ENCODE measurements at regions not wholly inside any gene's neighbourhood (a gene's known extent, or its start where the extent isn't known, plus 50 kb on each side); places are given as distances from the start of the nearest gene placed in this dataset.

- DNase-seq (no peak), ATAC-seq (ENCODE audit: insufficient read depth, low FRiP score) (no peak)
- no peak overlapping the region for H3K9ac ChIP-seq (ENCODE audit: insufficient read depth in 1 of 2, low read length in 2 of 2)
- H3K36me3 ChIP-seq (ENCODE audit: control insufficient read depth in 4 of 4, insufficient read depth in 4 of 4, low read length in 4 of 4): no peaks in the 10 kb centered on the region
- H3K27ac ChIP-seq (ENCODE audit: low read depth in 1 of 2, low read length in 1 of 2): no peak overlapping the region
- no peaks in the 10 kb centered on the region for H3K9me3 ChIP-seq (ENCODE audit: control insufficient read depth in 4 of 4, insufficient read depth in 3 of 4, low read length in 3 of 4)
- no peak for TF ChIP-seq CTCF (IDR thresholded peaks at IDR 0.05; ENCODE audit: control extremely low read depth, extremely low read depth)
- peaks cover 0 to 2% (median 0%) of the 10 kb centered on the region in 5 donors for H3K4me1 ChIP-seq (ENCODE audit: control insufficient read depth in 5 of 5, insufficient read depth in 5 of 5, low read length in 5 of 5)
- no peaks in the 10 kb centered on the region for H3K27me3 ChIP-seq (ENCODE audit: control insufficient read depth in 3 of 3, insufficient read depth in 3 of 3, low read length in 2 of 3)
- WGBS, 2 donors: 43 to 73% methylated on average over 5 of the region's 5 CpGs
- H3K4me3 ChIP-seq: no peak overlapping the region
These were observed 67.3 kb upstream of the TNP1 start for GRCh38 chr2:216927163-216927562.

GRCh38 chr2:216925636-216926366, 65.9 kb upstream of the TNP1 start:
- Histone ChIP-seq H3K36me3 (ENCODE audit: control insufficient read depth in 4 of 4, insufficient read depth in 4 of 4, low read length in 4 of 4) (no peaks in the 10 kb centered on the region), H3K9me3 (ENCODE audit: control insufficient read depth in 4 of 4, insufficient read depth in 3 of 4, low read length in 3 of 4) (no peaks in the 10 kb centered on the region), H3K27me3 (ENCODE audit: control insufficient read depth in 3 of 3, insufficient read depth in 3 of 3, low read length in 2 of 3) (no peaks in the 10 kb centered on the region), H3K4me3 (no peak overlapping the region), H3K27ac (ENCODE audit: low read depth in 1 of 2, low read length in 1 of 2) (no peak overlapping the region), H3K4me1 (ENCODE audit: control insufficient read depth in 5 of 5, insufficient read depth in 5 of 5, low read length in 5 of 5) (peaks cover 0 to 2% (median 0%) of the 10 kb centered on the region in 5 donors), H3K9ac (ENCODE audit: insufficient read depth in 1 of 2, low read length in 2 of 2) (no peak overlapping the region)
- TF ChIP-seq CTCF (IDR thresholded peaks at IDR 0.05; ENCODE audit: control extremely low read depth, extremely low read depth): no peak
- DNase-seq (no peak), ATAC-seq (ENCODE audit: insufficient read depth, low FRiP score) (no peak)
- WGBS, 2 donors: 79 to 88% methylated on average over 6 of the region's 6 CpGs

DNA sequence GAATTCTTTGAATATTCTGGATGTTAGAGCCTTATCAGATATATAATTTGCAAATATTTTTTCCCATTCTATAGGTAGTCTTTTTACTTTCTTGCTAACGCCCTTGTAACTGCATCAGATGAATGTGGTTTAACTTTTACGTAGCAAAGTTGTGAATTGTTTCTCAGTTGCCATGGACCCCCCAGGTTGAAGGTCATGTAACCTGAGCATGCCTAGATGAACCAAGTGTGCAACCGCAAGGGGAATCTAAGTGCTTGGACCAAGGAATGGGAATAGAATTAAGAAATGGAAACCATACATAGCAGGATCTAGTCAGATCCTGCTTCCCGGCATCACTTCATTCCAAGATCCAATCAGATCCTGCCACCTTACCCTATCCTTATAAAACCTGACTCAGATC, 65.1 kb upstream of the TNP1 start:
- Histone ChIP-seq H3K9ac (ENCODE audit: insufficient read depth in 1 of 2, low read length in 2 of 2) (no peak overlapping the region), H3K27me3 (ENCODE audit: control insufficient read depth in 3 of 3, insufficient read depth in 3 of 3, low read length in 2 of 3) (no peaks in the 10 kb centered on the region), H3K9me3 (ENCODE audit: control insufficient read depth in 4 of 4, insufficient read depth in 3 of 4, low read length in 3 of 4) (no peaks in the 10 kb centered on the region), H3K4me1 (ENCODE audit: control insufficient read depth in 5 of 5, insufficient read depth in 5 of 5, low read length in 5 of 5) (peaks cover 0 to 2% (median 0%) of the 10 kb centered on the region in 5 donors), H3K4me3 (no peak overlapping the region), H3K27ac (ENCODE audit: low read depth in 1 of 2, low read length in 1 of 2) (no peak overlapping the region), H3K36me3 (ENCODE audit: control insufficient read depth in 4 of 4, insufficient read depth in 4 of 4, low read length in 4 of 4) (no peaks in the 10 kb centered on the region)
- no peak for TF ChIP-seq CTCF (IDR thresholded peaks at IDR 0.05; ENCODE audit: control extremely low read depth, extremely low read depth)
- DNase-seq: no peak
- WGBS, 2 donors: 95 to 96% methylated on average over 4 of the region's 4 CpGs
- no peak for ATAC-seq (ENCODE audit: insufficient read depth, low FRiP score)

- Histone ChIP-seq H3K4me1 (ENCODE audit: control insufficient read depth in 5 of 5, insufficient read depth in 5 of 5, low read length in 5 of 5) (peaks cover 0 to 2% (median 0%) of the 10 kb centered on the region in 5 donors), H3K9me3 (ENCODE audit: control insufficient read depth in 4 of 4, insufficient read depth in 3 of 4, low read length in 3 of 4) (no peaks in the 10 kb centered on the region), H3K4me3 (no peak overlapping the region), H3K36me3 (ENCODE audit: control insufficient read depth in 4 of 4, insufficient read depth in 4 of 4, low read length in 4 of 4) (no peaks in the 10 kb centered on the region), H3K27ac (ENCODE audit: low read depth in 1 of 2, low read length in 1 of 2) (no peak overlapping the region), H3K9ac (ENCODE audit: insufficient read depth in 1 of 2, low read length in 2 of 2) (no peak overlapping the region), H3K27me3 (ENCODE audit: control insufficient read depth in 3 of 3, insufficient read depth in 3 of 3, low read length in 2 of 3) (no peaks in the 10 kb centered on the region)
- 87 to 94% methylated on average over 3 of the region's 3 CpGs for WGBS, 2 donors
- ATAC-seq (ENCODE audit: insufficient read depth, low FRiP score) (no peak), DNase-seq (no peak)
- no peak for TF ChIP-seq CTCF (IDR thresholded peaks at IDR 0.05; ENCODE audit: control extremely low read depth, extremely low read depth)
These were observed 63.8 kb upstream of the TNP1 start for GRCh38 chr2:216923706-216924105.
